ENCODE measurements at regions not wholly inside any gene's neighbourhood (a gene's known extent, or its start where the extent isn't known, plus 50 kb on each side); places are given as distances from the start of the nearest gene placed in this dataset.

DNA sequence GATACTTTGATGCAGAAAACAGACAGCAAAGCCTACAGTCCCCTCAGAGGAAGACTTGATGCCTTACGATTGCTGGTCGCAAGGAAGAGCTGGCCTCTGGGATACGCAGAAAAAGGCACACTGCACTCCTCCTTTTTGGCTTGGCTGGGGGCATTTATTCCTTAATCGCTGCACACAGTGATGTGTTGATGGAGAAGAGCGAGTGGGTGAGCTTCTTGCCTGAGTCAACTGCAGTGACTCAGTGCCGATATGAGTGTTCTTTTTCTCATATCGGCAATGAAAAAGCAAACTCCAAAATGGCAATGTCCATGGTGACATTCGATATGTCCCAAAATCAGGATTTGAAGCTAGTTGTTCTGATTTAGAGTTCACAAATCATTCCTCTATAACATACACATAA, 794.8 kb downstream of the HACE1 start:
- no peak for DNase-seq (ENCODE audit: low spot score)

GRCh38 chr6:104050455-104050854, 809.3 kb downstream of the HACE1 start:
- no peak for DNase-seq (ENCODE audit: low spot score)

GRCh38 chr6:104046426-104046825, 813.3 kb downstream of the HACE1 start:
- DNase-seq (ENCODE audit: low spot score), result no peak

DNA sequence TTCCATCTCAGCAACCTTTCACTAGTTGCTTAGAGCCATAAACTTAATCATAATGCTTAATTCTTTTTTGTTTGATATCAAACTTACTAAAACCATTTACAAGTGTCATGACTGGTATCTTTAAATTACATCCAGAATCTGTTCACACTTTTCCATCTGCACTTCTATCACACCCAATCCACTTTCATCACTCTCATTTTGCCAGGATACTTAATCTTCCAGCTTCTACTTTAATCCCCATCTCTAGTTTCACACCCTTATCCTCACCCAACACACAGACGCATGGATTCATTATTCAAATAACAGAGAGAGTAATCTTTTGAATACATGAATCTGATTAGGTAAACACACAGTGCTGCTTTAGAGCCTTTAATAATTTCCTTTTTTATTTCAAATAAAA, 828.4 kb downstream of the HACE1 start:
- DNase-seq (ENCODE audit: low spot score), result no peak

DNA sequence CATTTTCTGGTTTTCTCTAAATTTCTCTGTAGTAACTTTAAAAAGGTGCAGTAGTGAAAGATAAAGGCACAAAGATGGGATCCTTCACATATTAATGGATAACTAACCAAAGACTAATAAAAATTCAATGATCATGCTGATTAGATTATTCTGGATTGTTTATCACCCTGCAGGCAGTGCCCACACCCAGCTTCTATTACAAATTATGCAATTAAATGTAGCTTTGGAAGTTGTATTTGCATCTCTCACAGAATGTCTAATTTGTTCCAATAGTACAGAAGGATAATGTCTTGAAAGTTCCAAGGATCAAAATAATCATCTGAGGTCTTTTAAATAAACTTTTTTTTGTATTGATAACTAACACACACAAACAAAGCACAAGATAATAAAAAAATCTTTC, 837.6 kb downstream of the HACE1 start:
- no peak for DNase-seq (ENCODE audit: low spot score)

- no peak for DNase-seq (ENCODE audit: low spot score)
These were observed 840.5 kb downstream of the HACE1 start for GRCh38 chr6:104019075-104019753.

GRCh38 chr6:104017410-104018381, 842.0 kb downstream of the HACE1 start:
- DNase-seq (ENCODE audit: low spot score), result no peak

DNA sequence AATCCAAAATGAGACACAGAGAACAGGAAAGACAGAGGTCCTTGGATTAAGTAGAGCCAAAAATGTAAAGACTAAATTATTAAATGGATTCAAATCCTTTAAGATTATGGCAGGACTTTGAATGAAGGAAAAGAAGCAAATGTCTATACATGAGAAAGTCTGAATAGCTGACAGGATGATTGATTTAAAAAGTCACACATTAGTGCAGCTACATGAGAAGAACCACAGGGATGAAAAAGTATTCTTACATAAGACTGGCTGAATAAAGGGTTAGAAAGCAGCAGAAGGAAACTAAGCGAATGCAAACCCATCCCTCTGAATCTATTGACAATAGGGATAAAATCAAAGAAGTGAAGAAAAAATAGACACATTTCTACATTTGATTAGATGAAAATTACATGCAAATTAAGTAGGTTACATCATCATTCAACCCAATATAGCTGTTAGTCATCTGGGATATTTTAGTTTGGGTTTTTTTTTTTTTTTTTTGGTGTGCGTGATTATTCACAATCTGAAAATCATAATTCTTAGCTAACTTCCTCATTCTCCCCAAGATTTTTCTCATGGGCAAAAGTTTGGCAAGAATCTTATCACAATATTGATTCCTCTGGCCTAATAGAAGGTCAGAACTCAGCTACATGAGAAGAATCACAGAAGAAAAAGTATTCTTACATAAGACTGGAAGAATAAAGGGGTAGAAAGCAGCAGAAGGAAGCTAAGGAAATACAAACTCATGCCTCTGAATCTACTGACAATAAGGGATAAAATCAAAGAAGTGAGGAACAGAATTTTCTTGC, 845.4 kb downstream of the HACE1 start:
- DNase-seq (ENCODE audit: low spot score), result no peak

- no peak for DNase-seq (ENCODE audit: low spot score)
These were observed 846.3 kb downstream of the HACE1 start for GRCh38 chr6:104013312-104013971.

DNA sequence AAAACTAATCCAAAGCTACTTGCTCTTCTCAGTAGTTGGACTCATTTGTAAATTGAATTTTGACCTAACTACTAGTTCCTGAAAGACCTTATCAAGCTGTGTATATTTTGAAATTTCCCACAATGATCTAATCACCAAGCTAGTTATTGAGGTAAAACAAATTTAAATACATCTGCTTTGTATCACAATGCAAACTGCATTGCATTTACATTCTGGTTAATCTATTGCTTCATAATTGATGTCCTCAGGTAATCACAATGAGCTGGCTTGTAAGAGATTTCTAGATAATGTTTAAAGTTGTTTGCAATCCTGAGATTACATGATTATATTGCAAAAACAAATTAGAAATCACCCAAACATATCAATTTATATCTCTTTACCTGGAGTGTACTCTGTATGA, 848.8 kb downstream of the HACE1 start:
- no peak for DNase-seq (ENCODE audit: low spot score)

- DNase-seq (ENCODE audit: low spot score), result no peak
These were observed 855.8 kb downstream of the HACE1 start for GRCh38 chr6:104003803-104004516.

- no peak for DNase-seq (ENCODE audit: low spot score)
These were observed 864.1 kb downstream of the HACE1 start for GRCh38 chr6:103995571-103995970.

GRCh38 chr6:103983860-103984259, 875.9 kb downstream of the HACE1 start:
- DNase-seq (ENCODE audit: low spot score), result no peak

DNA sequence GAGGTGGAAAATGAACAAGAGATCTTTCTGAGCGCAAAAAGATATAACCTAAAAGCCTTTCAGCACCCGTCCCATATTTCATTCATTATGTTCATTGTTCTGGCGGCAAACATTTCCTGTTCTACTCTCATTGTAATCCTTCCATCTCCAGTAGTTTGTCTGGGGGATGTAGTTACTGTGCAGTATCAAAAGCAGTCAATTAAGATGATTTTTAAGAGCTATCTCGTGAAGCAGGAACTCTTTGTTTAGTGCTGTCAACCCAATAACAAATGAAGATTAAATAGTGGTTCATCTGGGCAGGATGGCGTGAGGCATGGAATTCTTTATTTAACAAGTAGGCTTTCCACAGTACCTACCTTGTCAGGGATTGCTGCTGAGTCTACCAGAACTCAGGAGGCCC, 876.7 kb downstream of the HACE1 start:
- DNase-seq (ENCODE audit: low spot score), result no peak

GRCh38 chr6:103982574-103982973, 877.1 kb downstream of the HACE1 start:
- no peak for DNase-seq (ENCODE audit: low spot score)

DNA sequence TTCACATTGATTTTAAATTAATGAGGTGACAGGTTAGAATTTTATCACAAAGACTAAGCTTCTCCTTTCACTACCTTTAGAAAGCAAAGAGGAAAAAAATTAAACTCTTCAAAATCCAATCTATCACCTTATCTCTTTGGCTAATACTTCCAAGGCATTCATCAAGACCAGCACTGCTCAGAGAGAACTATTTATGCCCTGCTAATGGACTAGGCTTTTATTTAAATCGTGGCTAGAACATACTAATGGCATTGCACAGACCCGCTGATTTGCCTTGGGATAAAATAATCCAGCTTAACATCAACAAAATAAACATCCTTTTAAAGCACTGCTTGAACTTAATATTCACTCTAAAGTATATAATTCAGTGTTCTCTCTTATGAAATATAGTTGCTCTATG, 880.4 kb downstream of the HACE1 start:
- no peak for DNase-seq (ENCODE audit: low spot score)

DNA sequence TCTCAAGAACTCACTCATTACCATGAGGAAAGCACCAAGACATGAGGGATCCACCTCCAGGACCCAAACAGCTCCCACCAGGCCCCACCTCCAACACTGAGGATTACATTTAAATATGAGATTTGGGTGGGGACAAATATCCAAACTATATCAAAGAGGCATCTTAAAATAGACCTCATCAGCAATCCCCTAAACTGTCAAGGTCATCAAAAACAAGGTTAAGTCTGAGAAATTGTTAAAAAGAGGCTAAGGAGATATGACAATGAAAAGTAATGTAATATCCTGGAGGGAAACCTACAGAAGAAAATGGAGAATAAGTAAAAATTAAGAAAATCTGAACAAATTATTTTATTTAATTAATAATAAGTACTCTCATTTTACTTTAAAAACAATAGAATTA, 922.3 kb downstream of the HACE1 start:
- no peak for DNase-seq (ENCODE audit: low spot score)

- no peak for DNase-seq (ENCODE audit: low spot score)
These were observed 934.4 kb downstream of the HACE1 start for GRCh38 chr6:103925317-103925716.

GRCh38 chr6:103910018-103910417, 949.7 kb downstream of the HACE1 start:
- DNase-seq (ENCODE audit: low spot score), result no peak

DNA sequence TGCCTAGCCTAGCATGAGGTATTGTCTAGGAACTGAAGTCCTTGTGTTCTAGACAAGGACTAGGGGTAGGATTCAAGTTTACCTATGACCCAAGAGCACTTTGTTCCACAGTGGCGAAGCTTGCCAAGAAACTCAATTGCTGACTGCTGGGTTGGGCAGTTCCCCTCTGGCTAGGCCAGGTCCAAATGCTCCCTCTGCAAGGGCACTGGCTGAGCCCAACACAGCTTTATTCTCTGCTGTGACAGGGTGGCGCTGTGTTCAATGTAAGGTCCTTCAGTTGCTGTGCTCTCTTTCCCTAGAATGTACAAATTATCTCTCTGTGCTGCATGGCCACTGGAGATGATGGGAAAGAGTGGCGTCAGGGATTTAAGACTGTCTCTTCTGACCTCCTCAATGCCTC, 950.8 kb downstream of the HACE1 start:
- DNase-seq (ENCODE audit: low spot score), result no peak

DNA sequence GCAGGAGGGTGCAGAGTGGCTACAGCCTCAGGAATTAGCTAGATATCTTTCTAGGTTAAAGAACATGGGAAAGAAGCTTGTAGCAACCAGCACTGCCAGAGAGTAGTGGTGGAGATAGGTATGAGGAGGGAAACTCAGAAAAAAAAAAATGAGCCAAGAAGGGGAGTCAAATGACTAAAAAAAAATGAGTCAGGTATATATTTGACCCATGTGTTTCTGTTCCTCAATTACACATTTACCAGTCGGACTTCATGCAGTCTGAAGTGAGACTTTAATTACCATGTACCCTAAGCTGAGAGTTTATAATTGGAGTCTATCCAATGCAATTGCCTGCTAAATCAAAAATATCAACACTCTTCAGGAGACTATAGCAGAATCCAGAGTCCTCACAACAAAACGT, 964.6 kb downstream of the HACE1 start:
- no peak for DNase-seq (ENCODE audit: low spot score)

All from globus pallidus (tissue), 1 donor.